GM18505 (cell line): ENCODE measurements at regions not wholly inside any gene's neighbourhood (a gene's known extent, or its start where the extent isn't known, plus 50 kb on each side); places are given as distances from the start of the nearest gene placed in this dataset.

Experiments used
- ATAC-seq: cut with Tn5 transposase; IDR thresholded peaks from one replicate; pipeline ENCODE4 v1.9.1; 2021; ENCODE audit not compliant: unreplicated experiment
- POLR2A ChIP-seq: IDR thresholded peaks from 4 replicates; pipeline ENCODE4 v1.6.1; 2011; ENCODE audit warnings: borderline replicate concordance; ENCODE audit not compliant: insufficient read depth, insufficient read length; ENCODE audit errors: extremely low read depth

DNA sequence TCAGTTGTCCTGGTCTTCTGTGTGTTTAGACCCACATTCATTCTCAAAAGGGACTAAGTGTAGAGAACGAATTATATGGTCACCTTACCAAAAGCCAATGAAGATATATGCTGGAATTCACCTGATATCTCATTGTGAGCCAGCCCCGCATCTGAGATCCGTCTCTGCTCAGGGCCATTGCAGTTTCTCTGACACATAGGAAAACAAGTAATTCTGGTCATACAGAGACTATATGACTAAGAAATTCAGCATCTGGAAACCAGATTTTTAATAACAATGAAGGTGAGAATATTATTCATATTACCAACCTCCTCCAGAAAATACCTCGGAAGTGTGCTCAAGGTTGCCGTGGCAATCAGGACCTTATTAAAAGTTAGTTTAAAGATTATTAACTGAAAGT, 278.6 kb upstream of the EDNRB start:
- no peak for ATAC-seq

DNA sequence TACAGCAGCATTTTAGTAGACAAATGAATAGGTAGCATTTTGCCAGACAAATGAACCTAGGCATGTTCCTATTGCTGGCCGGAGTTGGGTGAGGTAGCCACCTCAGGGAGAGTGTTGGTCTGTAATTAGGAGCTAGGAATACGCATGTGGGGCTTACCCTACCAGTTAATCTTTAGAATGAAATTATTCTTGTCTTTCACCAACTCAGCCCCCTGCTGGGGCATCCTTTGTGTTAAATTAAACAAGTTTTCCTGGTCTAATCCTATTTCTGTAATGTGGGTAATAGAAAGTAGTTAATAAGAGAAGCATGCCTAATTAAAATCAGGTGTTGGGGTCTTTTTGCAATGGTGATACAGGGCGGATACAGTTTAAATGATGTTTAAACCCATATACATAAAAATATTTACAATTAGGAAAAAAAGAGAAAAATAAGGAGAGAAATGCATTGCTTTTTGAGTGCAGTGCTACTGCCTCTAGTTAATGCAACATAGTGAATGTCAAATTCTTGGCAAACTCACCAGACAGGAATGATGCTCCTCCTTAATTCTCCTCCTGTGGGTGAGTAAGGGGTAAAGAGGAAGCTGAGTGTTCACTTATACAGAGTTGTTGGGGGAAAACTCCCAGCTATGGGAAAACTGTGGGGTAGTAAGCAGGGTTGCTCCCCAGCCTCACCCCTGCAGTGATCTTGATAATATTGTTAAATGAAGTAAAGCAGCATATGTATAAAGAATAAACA, 276.4 kb upstream of the EDNRB start:
- no peak for ATAC-seq
- no peak for TF ChIP-seq POLR2A

More for the DNA sequence above, 278.6 kb upstream of the EDNRB start:
- no peak for TF ChIP-seq POLR2A

DNA sequence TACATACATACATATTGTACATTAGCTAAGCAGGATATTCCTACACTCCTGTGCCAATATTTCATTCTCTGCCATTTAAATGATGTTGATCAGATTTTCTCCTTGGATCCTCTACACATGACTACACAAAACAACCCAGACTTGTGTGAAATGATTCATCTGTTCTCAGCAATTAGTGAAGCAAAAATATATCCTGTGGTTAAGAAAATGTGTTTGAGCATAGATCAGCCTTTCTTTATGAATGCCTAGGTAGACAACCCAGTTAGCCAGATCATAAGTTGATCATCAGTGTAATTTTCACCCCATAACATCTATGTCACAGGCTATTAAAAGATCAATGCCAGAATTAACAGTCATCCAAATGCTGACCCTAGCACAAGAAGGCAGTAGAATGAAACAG, 275.2 kb upstream of the EDNRB start:
- peak; percentile 51 for ATAC-seq
- no peak for TF ChIP-seq POLR2A

DNA sequence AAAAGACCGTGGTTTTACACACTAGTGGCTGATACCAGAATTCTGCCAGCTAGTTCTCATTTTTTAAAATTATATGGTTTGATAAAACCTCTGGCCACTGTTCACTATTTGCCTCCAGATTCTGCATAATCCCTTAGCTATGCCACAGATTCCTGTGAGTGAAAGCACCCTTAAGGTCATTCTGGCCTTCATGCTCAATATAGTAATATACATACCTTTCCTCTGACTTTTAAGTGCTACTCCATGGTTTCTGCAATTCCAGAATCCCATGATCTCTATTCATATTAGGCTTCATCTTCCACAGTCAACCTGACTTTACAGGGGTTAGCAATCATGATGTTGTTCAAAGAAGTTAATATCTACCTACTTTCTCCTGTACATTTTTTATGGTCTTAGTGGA, 274.1 kb upstream of the EDNRB start:
- ATAC-seq: no peak
- no peak for TF ChIP-seq POLR2A

DNA sequence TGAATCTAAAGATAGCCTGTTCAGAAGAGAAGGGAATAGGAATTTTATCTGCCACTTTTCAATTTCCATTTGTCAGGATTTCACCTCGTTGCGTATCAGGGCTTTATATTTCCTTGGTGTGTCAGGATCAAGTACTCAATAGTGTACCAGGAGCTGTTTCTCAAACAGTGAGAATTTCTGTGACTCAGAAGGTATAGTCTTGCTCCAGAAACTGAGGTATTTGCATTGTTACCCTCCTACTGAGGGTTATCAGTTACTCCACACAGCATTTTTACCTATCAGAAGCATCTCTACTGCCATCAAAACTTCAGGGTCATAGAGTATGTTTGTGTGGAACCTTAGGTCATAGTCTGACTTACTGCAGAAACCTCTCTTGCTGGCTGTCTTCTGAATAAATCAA, 271.7 kb upstream of the EDNRB start:
- no peak for ATAC-seq
- no peak for TF ChIP-seq POLR2A

DNA sequence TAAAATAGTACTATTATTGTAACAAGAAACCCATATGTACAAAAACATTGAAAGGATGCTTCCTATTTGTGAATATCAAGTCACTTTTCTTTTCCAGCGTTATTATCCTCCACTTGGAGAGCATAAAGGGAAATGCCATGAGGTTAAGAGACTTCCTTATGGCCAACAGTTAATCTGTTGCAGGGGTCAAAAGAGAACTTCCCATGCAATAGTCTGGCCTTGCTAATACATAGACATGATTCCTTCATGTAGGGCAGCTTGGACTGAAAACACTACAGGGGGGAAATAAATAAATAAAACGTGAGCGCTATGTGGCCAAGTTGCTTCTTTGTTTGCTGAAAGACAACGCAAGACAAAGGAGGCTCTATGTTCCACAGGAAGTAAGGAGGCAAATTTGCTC, 269.1 kb upstream of the EDNRB start:
- no peak for TF ChIP-seq POLR2A
- ATAC-seq: no peak

DNA sequence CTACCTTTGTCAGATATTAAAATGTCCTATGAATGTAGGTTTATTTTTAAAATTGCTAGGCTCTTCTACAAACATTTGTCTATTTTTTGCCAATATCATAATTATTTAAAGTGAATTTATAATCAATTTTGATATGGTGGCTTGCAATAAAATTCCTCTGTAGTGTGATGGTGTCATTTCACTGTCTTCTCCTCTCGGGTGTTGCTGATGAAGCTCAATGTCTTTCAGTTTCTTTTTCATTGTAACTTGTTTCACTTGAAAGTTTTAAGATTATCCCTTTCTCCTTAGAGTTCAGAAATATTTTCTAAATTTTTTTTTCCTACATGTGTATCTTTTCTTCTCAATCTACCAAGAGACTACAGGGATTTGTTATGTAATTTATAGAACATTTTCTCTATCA, 267.1 kb upstream of the EDNRB start:
- TF ChIP-seq POLR2A: no peak
- ATAC-seq: no peak

DNA sequence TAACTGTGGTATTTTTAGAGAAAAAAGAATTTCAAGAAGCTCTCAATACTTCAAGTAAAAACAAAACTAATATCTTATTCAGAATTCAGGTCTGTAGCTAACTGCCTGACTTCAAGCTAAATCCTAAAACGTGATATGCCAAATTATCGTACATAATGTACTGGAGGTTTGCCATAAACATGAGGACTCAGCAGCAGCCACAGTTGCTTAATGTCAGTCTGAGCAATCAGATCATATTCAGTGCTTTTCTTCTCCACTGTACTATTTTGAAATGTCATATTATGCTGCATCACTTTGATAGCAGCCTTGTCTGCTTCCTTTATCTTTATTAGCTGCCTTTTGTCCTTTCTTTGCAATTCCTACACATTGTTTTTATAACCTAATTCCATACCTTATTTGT, 265.1 kb upstream of the EDNRB start:
- TF ChIP-seq POLR2A: no peak
- ATAC-seq: no peak

DNA sequence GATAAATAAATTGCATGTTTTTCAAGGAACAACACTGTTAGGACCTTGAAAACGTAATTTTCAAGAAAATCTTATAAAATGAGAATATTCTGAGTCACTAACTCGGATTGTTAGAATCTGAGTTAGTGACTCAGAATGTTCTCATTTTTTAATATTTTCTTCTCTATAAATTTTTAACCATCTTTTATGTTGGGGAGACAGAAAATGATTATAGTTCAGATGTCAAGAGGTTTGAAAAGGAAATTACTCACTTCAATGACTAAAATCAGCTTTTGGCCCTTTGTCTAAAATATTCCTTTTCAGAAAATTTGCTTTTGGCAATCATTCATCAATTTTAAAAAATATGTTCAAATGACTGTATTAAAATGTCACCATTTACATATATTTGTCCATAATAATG, 264.2 kb upstream of the EDNRB start:
- TF ChIP-seq POLR2A: no peak
- no peak for ATAC-seq

DNA sequence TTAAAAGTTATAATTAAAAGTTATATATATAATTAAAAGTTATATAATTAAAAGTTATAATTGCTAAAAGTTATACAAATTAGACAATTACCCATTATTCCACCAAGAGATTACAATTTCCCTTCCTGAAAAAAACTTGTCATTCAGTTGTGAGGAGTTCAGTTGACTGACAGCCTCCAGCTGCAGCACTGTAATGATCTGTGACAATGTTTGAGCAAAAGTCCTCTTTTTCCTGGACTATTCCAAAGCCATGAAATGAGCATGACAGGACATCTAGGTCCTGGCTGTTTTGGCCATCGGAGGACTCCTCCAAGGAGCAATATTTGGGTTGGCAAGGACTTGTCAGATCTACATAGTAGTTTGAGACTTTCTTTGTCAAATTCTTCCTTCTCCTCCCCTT, 258.7 kb upstream of the EDNRB start:
- no peak for TF ChIP-seq POLR2A
- no peak for ATAC-seq

DNA sequence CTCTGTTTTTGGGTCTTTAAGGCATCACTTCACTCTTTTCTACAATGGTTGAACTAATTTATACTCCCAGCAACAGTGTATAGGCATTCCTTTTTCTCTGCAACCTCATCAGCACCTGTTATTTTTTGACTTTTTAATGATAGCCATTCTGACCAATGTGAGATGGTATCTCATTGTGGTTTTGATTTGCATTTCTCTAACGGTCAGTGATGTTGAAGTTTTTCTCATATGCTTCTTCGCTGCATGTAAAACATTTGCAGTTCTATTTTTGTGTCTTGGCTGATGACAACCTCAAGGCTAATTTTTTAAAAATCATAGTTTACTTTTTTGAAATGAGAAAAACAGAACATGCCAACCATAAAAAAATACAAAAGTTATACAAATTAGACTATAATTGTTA, 258.2 kb upstream of the EDNRB start:
- TF ChIP-seq POLR2A: no peak
- ATAC-seq: no peak

DNA sequence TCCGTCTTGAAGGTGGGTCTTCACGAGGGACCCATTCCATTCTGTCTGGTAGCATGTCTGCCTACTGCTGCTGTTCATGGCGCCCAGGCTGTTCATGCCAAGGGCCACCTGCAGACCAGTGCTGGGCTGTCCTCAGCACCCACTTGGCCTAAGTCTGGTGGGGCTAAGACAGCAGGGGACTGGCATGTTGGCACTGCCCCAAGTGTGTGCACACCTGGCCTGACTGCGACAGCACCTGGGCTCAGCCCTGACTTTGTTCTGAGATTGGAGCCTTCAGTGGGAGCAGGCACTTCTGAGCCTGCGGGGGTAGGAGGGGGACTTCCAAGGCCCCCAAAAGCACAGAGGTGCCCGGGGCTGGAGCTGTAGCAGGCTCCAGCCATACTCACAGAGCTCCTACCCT, 250.8 kb upstream of the EDNRB start:
- ATAC-seq: no peak

DNA sequence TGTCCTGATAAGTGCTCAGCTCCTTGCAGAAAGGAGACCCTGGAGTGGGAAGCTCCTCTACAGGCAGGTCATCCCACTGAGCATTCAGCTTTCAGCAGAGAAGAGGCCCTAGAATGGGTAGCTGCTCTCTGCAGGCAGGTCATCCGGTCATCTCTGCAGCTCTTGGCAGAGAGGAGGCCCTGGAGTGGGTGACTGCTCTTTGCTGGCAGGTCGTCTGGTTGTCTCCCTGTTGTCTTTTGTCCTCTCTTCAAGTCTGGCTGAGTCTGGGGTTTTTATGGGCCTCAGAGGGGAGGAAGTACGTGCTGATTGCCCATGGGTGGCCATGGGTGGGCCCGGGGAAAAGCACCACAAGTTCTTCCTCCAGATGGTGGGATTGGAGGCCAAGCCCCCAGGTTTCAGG, 250.3 kb upstream of the EDNRB start:
- ATAC-seq: no peak
- no peak for TF ChIP-seq POLR2A

More for the DNA sequence above, 250.8 kb upstream of the EDNRB start:
- no peak for TF ChIP-seq POLR2A

DNA sequence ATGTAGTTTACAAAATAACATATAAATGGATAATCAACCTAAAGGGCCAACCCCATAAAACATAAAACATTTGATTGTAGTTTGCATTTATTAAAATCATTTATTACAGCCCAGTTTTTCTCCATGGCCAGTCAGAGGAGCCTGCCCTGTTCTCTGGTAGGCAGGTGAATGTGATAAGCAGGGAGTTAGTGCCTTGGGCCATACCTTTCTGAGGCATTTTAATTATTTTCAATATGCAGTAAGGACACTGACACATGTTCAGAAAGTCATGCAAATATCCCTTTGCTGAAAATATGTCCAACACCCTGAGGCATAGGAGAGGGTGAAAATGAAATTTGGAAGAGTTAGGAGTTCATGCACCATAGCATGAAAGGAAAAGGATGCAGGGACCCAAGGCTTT, 242.6 kb upstream of the EDNRB start:
- no peak for ATAC-seq
- no peak for TF ChIP-seq POLR2A

DNA sequence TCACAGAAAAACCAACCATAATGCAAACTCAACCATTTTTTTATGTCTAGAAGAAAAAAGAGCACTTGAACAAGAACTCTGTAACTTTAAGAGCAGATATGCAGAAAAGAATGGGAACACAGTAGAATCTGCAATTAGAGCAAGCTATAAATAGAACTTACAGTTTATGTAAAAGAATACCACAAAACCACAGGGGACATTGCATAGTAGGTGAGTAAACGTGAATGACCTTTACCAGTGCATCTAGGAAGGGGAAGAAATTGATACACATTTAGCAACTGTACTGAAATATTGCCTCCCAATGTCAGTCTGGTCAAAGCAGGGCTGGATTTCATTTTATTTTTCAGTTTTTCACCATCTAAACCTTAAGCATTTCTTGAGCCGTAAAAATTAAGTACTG, 242.2 kb upstream of the EDNRB start:
- TF ChIP-seq POLR2A: no peak
- ATAC-seq: no peak
